Mesenchymal stem cell (in vitro differentiated cells and primary cell): ENCODE measurements at regions not wholly inside any gene's neighbourhood (a gene's known extent, or its start where the extent isn't known, plus 50 kb on each side); places are given as distances from the start of the nearest gene placed in this dataset.
"Not testable (repeated sequence)": the region's sequence is repeated elsewhere in the genome, so short reads cannot be mapped to it uniquely, and the experiment has no call there.

Experiments
- DNase-seq: peaks from one replicate; pipeline ENCODE4 v3.0.0-alpha.2; 2013
- H2AFZ ChIP-seq: one replicate; pipeline ENCODE4 v1.6.1; 2013; ENCODE audit warnings: low read depth, mild to moderate bottlenecking, control low read depth, inconsistent platforms, low read length, moderate library complexity
- H2AK5ac ChIP-seq: 2 replicates; pipeline ENCODE4 v1.6.1; 2013; ENCODE audit warnings: low read length, moderate library complexity, mild to moderate bottlenecking, inconsistent platforms; ENCODE audit not compliant: severe bottlenecking
- H2BK120ac ChIP-seq: one replicate; pipeline ENCODE4 v1.6.1; 2013; ENCODE audit warnings: low read depth, mild to moderate bottlenecking, inconsistent platforms, low read length, moderate library complexity
- H2BK12ac ChIP-seq, 2 experiments: one replicate each; pipeline ENCODE4 v1.6.1; 2013; ENCODE audit warnings: inconsistent platforms in 2 of 2, low read length in 2 of 2, mild to moderate bottlenecking in 2 of 2, moderate library complexity in 2 of 2, control low read depth in 1 of 2
- H2BK15ac ChIP-seq: one replicate; pipeline ENCODE4 v1.6.1; 2013; ENCODE audit warnings: mild to moderate bottlenecking, low read depth, inconsistent platforms; ENCODE audit not compliant: poor library complexity, severe bottlenecking
- H2BK5ac ChIP-seq: 2 replicates; pipeline ENCODE4 v1.6.1; 2013; ENCODE audit warnings: low read depth, mild to moderate bottlenecking, low read length, control low read depth, inconsistent platforms; ENCODE audit not compliant: poor library complexity, severe bottlenecking
- H3K14ac ChIP-seq, 2 experiments: one replicate each; pipeline ENCODE4 v1.6.1; 2013; ENCODE audit warnings: inconsistent platforms in 2 of 2, low read length in 2 of 2, control low read depth in 1 of 2, mild to moderate bottlenecking in 1 of 2, moderate library complexity in 1 of 2
- H3K18ac ChIP-seq, 2 experiments: one replicate each; pipeline ENCODE4 v1.6.1; 2013; ENCODE audit warnings: inconsistent platforms in 2 of 2, low read length in 2 of 2, control low read depth in 1 of 2, low read depth in 1 of 2, mild to moderate bottlenecking in 1 of 2
- H3K23ac ChIP-seq, 2 experiments: one replicate each; pipeline ENCODE4 v1.6.1; 2013; ENCODE audit warnings: inconsistent platforms in 2 of 2, low read length in 2 of 2, mild to moderate bottlenecking in 2 of 2, moderate library complexity in 2 of 2, control low read depth in 1 of 2
- H3K27ac ChIP-seq: 2 replicates; pipeline ENCODE4 v1.5.1; 2013; ENCODE audit warnings: mild to moderate bottlenecking, moderate library complexity, low read length, control low read depth, inconsistent platforms; ENCODE audit not compliant: poor library complexity, severe bottlenecking
- H3K27me3 ChIP-seq, 2 experiments: 2 replicates each; pipeline versions ENCODE4 v1.6.1 to v1.7.0; 2013; ENCODE audit warnings: low read length in 2 of 2, mild to moderate bottlenecking in 2 of 2, moderate library complexity in 2 of 2, control low read depth in 1 of 2, inconsistent platforms in 1 of 2; ENCODE audit not compliant: control insufficient read depth in 1 of 2, insufficient read depth in 1 of 2
- H3K36me3 ChIP-seq, 2 experiments: 2 replicates each; pipeline versions ENCODE4 v1.6.1 to v1.7.0; 2013; ENCODE audit warnings: low read length in 2 of 2, control low read depth in 1 of 2, inconsistent platforms in 1 of 2, low read depth in 1 of 2, mild to moderate bottlenecking in 1 of 2; ENCODE audit not compliant: insufficient read depth in 2 of 2, control insufficient read depth in 1 of 2
- H3K4ac ChIP-seq, 2 experiments: one replicate each; pipeline ENCODE4 v1.6.1; 2013; ENCODE audit warnings: inconsistent platforms in 2 of 2, low read length in 2 of 2, mild to moderate bottlenecking in 2 of 2, moderate library complexity in 2 of 2, control low read depth in 1 of 2, low read depth in 1 of 2
- H3K4me1 ChIP-seq: 2 replicates; pipeline ENCODE4 v1.6.1; 2013; ENCODE audit warnings: low read depth, low read length, control low read depth; ENCODE audit not compliant: control insufficient read depth, insufficient read depth
- H3K4me2 ChIP-seq: 2 replicates; pipeline ENCODE4 v1.6.1; 2013; ENCODE audit warnings: low read length, mild to moderate bottlenecking, inconsistent platforms; ENCODE audit not compliant: poor library complexity, severe bottlenecking
- H3K4me3 ChIP-seq, 2 experiments: 2 replicates each; pipeline versions ENCODE4 v1.5.1 to v1.7.0; 2013; ENCODE audit warnings: low read length in 2 of 2, mild to moderate bottlenecking in 2 of 2, control low read depth in 1 of 2, low read depth in 1 of 2; ENCODE audit not compliant: insufficient read depth in 1 of 2
- H3K79me1 ChIP-seq: replicated peaks from 2 replicates; pipeline ENCODE4 v1.6.1; 2013; ENCODE audit warnings: mild to moderate bottlenecking, control low read depth, low read length, inconsistent platforms; ENCODE audit not compliant: poor library complexity, severe bottlenecking
- H3K9ac ChIP-seq: 2 replicates; pipeline ENCODE4 v1.7.0; 2013; ENCODE audit warnings: mild to moderate bottlenecking, low read length, moderate library complexity
- H3K9me3 ChIP-seq: 2 replicates; pipeline ENCODE4 v1.7.0; 2013; ENCODE audit warnings: mild to moderate bottlenecking, low read length; ENCODE audit not compliant: control insufficient read depth
- H4K8ac ChIP-seq: one replicate; pipeline ENCODE4 v1.6.1; 2013; ENCODE audit warnings: inconsistent platforms, mild to moderate bottlenecking, low read length, moderate library complexity
- H4K91ac ChIP-seq: one replicate; pipeline ENCODE4 v1.6.1; 2013; ENCODE audit warnings: mild to moderate bottlenecking, low read length, inconsistent platforms
- WGBS: methylation state at CpG from one replicate; pipeline ENCODE4 v1.1.7; 2013; ENCODE audit warnings: mixed read lengths; 5-methylcytosine and 5-hydroxymethylcytosine counted together

DNA sequence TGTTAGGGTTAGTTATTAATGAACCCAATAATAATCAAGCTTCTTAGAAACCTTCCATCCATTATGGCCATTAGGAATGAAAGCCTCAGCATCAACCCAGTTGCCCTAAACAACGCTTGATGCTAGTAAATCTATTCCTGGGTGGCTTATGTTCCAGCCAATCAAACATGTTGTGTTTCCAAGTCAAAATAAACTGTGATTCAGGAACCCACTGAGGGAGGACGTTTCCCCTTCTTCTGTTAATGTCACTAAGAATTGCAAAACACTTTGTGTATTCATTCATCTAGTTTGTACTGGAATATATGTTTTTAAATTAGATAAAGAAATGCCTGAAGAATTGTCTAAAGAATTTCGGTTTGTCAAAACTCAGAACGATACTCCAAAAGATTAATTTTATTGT, 142.5 kb upstream of the MSX2 start:
- Histone ChIP-seq H3K4ac (no peak overlapping the region), H3K27ac (no peak overlapping the region), H3K4me2 (no peak overlapping the region), H2BK12ac (no peak overlapping the region), H4K91ac (no peak overlapping the region), H3K4me3 (no peak overlapping the region), H3K79me1 (no peaks in the 10 kb centered on the region), H3K14ac (no peak overlapping the region), H2BK120ac (no peak overlapping the region), H3K27me3 (peaks cover 0 to 5% of the 10 kb centered on the region in 2 experiments), H4K8ac (no peak overlapping the region), H2BK5ac (no peak overlapping the region), H3K36me3 (no peaks in the 10 kb centered on the region), H3K18ac (no peak overlapping the region), H2BK15ac (no peak overlapping the region), H3K9me3 (no peaks in the 10 kb centered on the region), H3K23ac (no peak overlapping the region), H2AK5ac (no peak overlapping the region), H2AFZ (no peak overlapping the region), H3K4me1 (no peaks in the 10 kb centered on the region), H3K9ac (no peak overlapping the region)
- DNase-seq = no peak
- 55% methylated on average over 1 of the region's 4 CpGs for WGBS

DNA sequence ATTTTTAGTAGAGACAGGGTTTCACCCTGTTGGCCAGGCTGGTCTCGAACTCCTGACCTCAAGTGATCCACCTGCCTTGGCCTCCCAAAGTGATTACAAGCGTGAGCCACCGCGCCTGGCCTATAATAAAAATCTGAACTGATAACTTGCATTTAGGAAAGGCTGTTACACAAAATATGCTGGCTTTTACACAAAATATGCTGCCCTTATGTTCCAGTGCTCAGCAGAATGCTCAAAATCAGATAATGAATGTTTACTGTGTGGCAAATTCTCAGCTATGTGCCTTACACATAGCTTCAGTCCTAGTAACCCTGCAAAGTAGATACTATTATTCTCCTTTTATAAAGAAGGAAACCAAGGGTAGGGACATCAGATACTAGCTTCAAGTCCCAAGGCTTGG, 141.3 kb upstream of the MSX2 start:
- no peak for DNase-seq
- no peak overlapping the region for H3K4ac ChIP-seq
- no peak overlapping the region for H2BK15ac ChIP-seq
- H3K36me3 ChIP-seq = no peaks in the 10 kb centered on the region
- H2BK12ac ChIP-seq = no peak overlapping the region
- no peak overlapping the region for H3K23ac ChIP-seq
- H2AFZ ChIP-seq = no peak overlapping the region
- H2BK120ac ChIP-seq = no peak overlapping the region
- H3K18ac ChIP-seq = no peak overlapping the region
- H3K27ac ChIP-seq = no peak overlapping the region
- no peak overlapping the region for H4K91ac ChIP-seq
- H3K79me1 ChIP-seq = no peaks in the 10 kb centered on the region
- H3K27me3 ChIP-seq = peaks cover 0 to 3% of the 10 kb centered on the region in 2 experiments
- no peak overlapping the region for H4K8ac ChIP-seq
- no peaks in the 10 kb centered on the region for H3K9me3 ChIP-seq
- H3K4me2 ChIP-seq = no peak overlapping the region
- H3K4me1 ChIP-seq = no peaks in the 10 kb centered on the region
- H2AK5ac ChIP-seq = no peak overlapping the region
- H2BK5ac ChIP-seq = no peak overlapping the region
- H3K14ac ChIP-seq = no peak overlapping the region
- WGBS = 95% methylated on average over 4 of the region's 4 CpGs
- H3K9ac ChIP-seq = no peak overlapping the region
- H3K4me3 ChIP-seq = no peak overlapping the region

DNA sequence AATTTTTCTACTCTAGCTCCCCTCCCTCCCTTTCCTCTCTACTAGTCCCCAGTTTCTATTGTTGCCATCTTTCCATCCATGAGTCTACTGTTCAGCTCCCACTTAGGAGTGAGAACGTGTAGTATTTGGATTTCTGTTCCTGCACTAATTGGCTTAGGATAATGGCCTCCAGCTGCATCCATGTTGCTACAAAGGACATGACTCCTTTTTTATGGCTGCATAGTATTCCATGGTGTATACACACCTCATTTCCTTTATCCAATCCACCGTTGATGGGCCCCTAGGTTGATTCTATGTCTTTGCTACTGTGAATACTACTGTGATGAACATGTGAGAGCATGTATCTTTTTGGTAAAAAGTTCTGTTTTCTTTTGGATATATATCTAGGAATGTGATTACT, 138.9 kb upstream of the MSX2 start:
- Histone ChIP-seq H2AFZ (no peak overlapping the region), H2BK12ac (no peak overlapping the region), H3K23ac (no peak overlapping the region), H3K27me3 (peaks cover 0 to 13% of the 10 kb centered on the region in 2 experiments), H3K27ac (no peak overlapping the region), H2AK5ac (no peak overlapping the region), H4K8ac (no peak overlapping the region), H2BK15ac (no peak overlapping the region), H3K36me3 (no peaks in the 10 kb centered on the region), H4K91ac (no peak overlapping the region), H2BK120ac (no peak overlapping the region), H3K4me2 (no peak overlapping the region), H3K79me1 (no peaks in the 10 kb centered on the region), H3K18ac (no peak overlapping the region), H3K4me1 (no peaks in the 10 kb centered on the region), H3K4ac (no peak overlapping the region), H3K9me3 (no peaks in the 10 kb centered on the region), H2BK5ac (no peak overlapping the region), H3K14ac (no peak overlapping the region), H3K4me3 (no peak overlapping the region), H3K9ac (no peak overlapping the region)
- DNase-seq = no peak
- WGBS = 91% methylated on average over 2 of the region's 2 CpGs

DNA sequence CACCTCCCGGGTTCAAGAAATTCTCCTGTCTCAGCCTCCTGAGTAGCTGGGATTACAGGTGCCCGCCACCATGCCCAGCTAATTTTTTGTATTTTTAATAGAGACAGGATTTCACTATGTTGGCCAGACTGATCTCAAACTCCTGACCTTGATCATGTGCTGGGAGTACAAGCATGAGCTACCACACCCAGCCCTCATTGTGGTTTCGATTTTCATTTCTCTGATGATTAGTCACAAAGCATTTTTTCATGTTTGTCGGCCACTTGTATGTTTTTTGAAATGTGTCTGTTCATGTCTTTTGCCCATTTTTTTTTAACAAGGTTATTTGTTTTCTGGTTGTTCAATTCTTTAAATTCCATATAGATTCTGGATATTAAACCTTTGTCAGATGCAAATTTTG, 138.2 kb upstream of the MSX2 start:
- not testable (repeated sequence) for H2AK5ac ChIP-seq, H3K36me3 ChIP-seq, H3K4me1 ChIP-seq, H3K79me1 ChIP-seq, H3K4me2 ChIP-seq, H4K91ac ChIP-seq, H3K9me3 ChIP-seq, H2BK12ac ChIP-seq, H2BK5ac ChIP-seq, H3K9ac ChIP-seq, H2BK120ac ChIP-seq, H3K23ac ChIP-seq, H3K27ac ChIP-seq, H2BK15ac ChIP-seq, H2AFZ ChIP-seq, H4K8ac ChIP-seq, H3K4me3 ChIP-seq, H3K4ac ChIP-seq, DNase-seq, H3K18ac ChIP-seq, H3K14ac ChIP-seq
- H3K27me3 ChIP-seq = peaks cover 0 to 13% of the 10 kb centered on the region in 2 experiments
- WGBS = 89% methylated on average over 3 of the region's 4 CpGs
